Sigmoid colon (tissue), 4 donors: ENCODE measurements at regions not wholly inside any gene's neighbourhood (a gene's known extent, or its start where the extent isn't known, plus 50 kb on each side); places are given as distances from the start of the nearest gene placed in this dataset.

ENCODE experiments used
- EP300 ChIP-seq, 4 donors: sonication (generic); formaldehyde crosslinking; IDR thresholded peaks; one replicate each; pipeline ENCODE4 v1.6.1; 2017; ENCODE audit warnings: antibody characterized with exemption in 4 of 4
- POLR2A ChIP-seq, 2 donors: fragments of 450-650 bp; IDR thresholded peaks; one replicate each; pipeline ENCODE4 v1.6.1; 2016; ENCODE audit warnings: antibody characterized with exemption in 2 of 2, mild to moderate bottlenecking in 2 of 2, moderate library complexity in 2 of 2
- POLR2AphosphoS5 ChIP-seq, 4 donors: sonication (generic); formaldehyde crosslinking; IDR thresholded peaks; one replicate each; pipeline ENCODE4 v1.6.1; 2017; ENCODE audit warnings: antibody characterized with exemption in 4 of 4
- TF ChIP-seq, protein P1 (sequence below), 4 experiments: fragments of 450-650 bp in 3 of 4; fragments of 200-600 bp in 1 of 4; IDR thresholded peaks; one replicate each; pipeline ENCODE4 v1.5.1; 2016 to 2019; ENCODE audit warnings: antibody characterized with exemption in 4 of 4, mild to moderate bottlenecking in 3 of 4, moderate library complexity in 2 of 4

DNA sequence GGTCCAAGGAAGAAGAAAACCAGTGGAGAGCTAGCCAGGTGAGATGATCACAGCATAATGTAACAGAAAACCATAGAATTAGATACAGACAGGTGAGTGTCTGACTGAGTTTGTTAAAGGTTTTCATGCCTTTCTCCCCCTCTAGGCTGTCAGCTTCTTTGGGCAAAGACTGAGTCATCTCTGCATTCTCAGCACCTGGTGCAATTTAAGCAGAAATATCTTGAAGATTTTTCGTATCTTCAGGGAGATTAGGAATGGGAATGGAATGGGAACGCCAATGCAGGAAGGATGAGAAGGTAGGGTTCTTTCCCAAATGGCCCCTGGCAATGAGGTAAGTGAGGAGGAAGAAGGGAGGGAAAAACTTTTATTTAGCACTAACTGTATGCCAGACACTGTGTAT is 122.0 kb upstream of the SLC7A14 start:
- TF ChIP-seq, protein P1, sequence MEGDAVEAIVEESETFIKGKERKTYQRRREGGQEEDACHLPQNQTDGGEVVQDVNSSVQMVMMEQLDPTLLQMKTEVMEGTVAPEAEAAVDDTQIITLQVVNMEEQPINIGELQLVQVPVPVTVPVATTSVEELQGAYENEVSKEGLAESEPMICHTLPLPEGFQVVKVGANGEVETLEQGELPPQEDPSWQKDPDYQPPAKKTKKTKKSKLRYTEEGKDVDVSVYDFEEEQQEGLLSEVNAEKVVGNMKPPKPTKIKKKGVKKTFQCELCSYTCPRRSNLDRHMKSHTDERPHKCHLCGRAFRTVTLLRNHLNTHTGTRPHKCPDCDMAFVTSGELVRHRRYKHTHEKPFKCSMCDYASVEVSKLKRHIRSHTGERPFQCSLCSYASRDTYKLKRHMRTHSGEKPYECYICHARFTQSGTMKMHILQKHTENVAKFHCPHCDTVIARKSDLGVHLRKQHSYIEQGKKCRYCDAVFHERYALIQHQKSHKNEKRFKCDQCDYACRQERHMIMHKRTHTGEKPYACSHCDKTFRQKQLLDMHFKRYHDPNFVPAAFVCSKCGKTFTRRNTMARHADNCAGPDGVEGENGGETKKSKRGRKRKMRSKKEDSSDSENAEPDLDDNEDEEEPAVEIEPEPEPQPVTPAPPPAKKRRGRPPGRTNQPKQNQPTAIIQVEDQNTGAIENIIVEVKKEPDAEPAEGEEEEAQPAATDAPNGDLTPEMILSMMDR (IDR thresholded peaks at IDR 0.05) = no peak
- TF ChIP-seq EP300 (IDR thresholded peaks at IDR 0.05) = no peak
- TF ChIP-seq POLR2AphosphoS5 (IDR thresholded peaks at IDR 0.05) = no peak
- TF ChIP-seq POLR2A (IDR thresholded peaks at IDR 0.05) = no peak
